ENCODE measurements at regions not wholly inside any gene's neighbourhood (a gene's known extent, or its start where the extent isn't known, plus 50 kb on each side); places are given as distances from the start of the nearest gene placed in this dataset.

DNA sequence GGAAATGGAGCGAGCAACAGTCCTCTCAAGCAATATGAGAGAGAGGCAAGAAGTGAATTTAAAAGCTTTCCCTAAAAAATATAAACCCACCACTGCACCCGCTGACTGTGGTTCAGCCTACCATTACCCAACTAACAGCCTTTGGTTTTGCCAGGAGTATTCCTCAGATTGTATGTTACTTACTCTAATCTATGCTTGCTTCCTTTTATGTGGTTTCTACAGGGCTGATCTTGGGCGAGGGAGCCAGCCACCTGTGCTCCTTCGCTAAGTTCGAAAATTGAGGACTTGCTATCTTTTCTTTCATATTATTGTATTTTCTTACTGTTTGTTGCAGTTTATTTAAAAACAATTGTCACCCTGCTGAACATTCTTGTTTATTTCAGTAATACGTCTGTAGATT, 101.1 kb downstream of the DDX53 start:
- Histone ChIP-seq H3K9me2 (ENCODE audit: insufficient read depth) (no peaks in the 10 kb centered on the region), H3K36me3 (ENCODE audit: low read depth) (no peaks in the 10 kb centered on the region), H2AFZ (no peak overlapping the region), H3K9me3 (ENCODE audit: low read depth) (no peaks in the 10 kb centered on the region), H3K27ac (no peak overlapping the region), H3K27me3 (replicated peaks; ENCODE audit: insufficient read depth) (no peaks in the 10 kb centered on the region), H3K4me3 (no peak overlapping the region), H3K79me2 (ENCODE audit: insufficient read depth) (no peaks in the 10 kb centered on the region), H4K20me1 (ENCODE audit: insufficient read depth) (no peaks in the 10 kb centered on the region), H3F3A (ENCODE audit: insufficient read depth) (no peaks in the 10 kb centered on the region), H3K9ac (no peak overlapping the region), H3K4me1 (ENCODE audit: insufficient read depth) (no peaks in the 10 kb centered on the region), H3K4me2 (ENCODE audit: unreplicated experiment) (no peak overlapping the region)
- DNase-seq: no peak
- 57 to 65% methylated on average over 6 of the region's 6 CpGs for WGBS, 2 experiments (ENCODE audit: low coverage in 1 of 2, low lambda C conversion rate in 2 of 2, missing lambda C conversion rate in 2 of 2)
- TF ChIP-seq EZH2 (IDR thresholded peaks at IDR 0.05; ENCODE audit: insufficient read depth, poor library complexity, severe bottlenecking): no peak
- no peak for TF ChIP-seq EZH2phosphoT487 (IDR thresholded peaks at IDR 0.05; ENCODE audit: insufficient read depth, low read depth)
- in situ Hi-C loops (cut with MboI): no loop called here

DNA sequence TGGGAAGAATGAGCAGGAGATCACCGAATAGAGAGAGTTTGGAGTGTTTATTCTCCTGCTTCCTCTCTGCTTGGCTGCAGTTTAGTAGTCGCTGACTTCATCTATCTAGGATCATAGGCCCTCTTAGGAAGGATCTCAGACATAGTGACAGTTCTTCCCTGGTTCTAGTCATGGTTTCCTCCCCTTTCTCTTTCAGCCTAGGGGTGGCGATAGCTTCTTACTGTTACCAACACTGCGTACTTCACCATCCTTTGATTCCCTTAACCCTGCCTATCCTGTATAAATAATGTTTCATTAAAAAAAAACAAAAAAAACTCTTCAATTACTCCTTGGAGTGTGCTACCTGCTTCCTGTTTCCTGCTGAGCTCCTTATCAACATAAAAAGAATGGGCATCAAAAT, 103.8 kb downstream of the DDX53 start:
- H3K4me1 ChIP-seq (ENCODE audit: insufficient read depth): no peaks in the 10 kb centered on the region
- no peak overlapping the region for H3K9ac ChIP-seq
- H4K20me1 ChIP-seq (ENCODE audit: insufficient read depth): no peaks in the 10 kb centered on the region
- no peaks in the 10 kb centered on the region for H3K27me3 ChIP-seq (replicated peaks; ENCODE audit: insufficient read depth)
- H3K79me2 ChIP-seq (ENCODE audit: insufficient read depth): no peaks in the 10 kb centered on the region
- no peaks in the 10 kb centered on the region for H3K9me3 ChIP-seq (ENCODE audit: low read depth)
- TF ChIP-seq EZH2 (IDR thresholded peaks at IDR 0.05; ENCODE audit: insufficient read depth, poor library complexity, severe bottlenecking) (no peak), EZH2phosphoT487 (IDR thresholded peaks at IDR 0.05; ENCODE audit: insufficient read depth, low read depth) (no peak)
- no peak overlapping the region for H3K4me3 ChIP-seq
- no peak overlapping the region for H3K27ac ChIP-seq
- no peak overlapping the region for H2AFZ ChIP-seq
- no peak for DNase-seq
- no peaks in the 10 kb centered on the region for H3F3A ChIP-seq (ENCODE audit: insufficient read depth)
- in situ Hi-C loops (cut with MboI): no loop called here
- no peaks in the 10 kb centered on the region for H3K9me2 ChIP-seq (ENCODE audit: insufficient read depth)
- H3K4me2 ChIP-seq (ENCODE audit: unreplicated experiment): no peak overlapping the region
- H3K36me3 ChIP-seq (ENCODE audit: low read depth): no peaks in the 10 kb centered on the region
- 46 to 62% methylated on average over 4 of the region's 4 CpGs for WGBS, 2 experiments (ENCODE audit: low coverage in 1 of 2, low lambda C conversion rate in 2 of 2, missing lambda C conversion rate in 2 of 2)

- WGBS, 2 experiments (ENCODE audit: low coverage in 1 of 2, low lambda C conversion rate in 2 of 2, missing lambda C conversion rate in 2 of 2): 61 to 64% methylated on average over 11 of the region's 11 CpGs
- in situ Hi-C loops (cut with MboI): no loop called here
- DNase-seq: no peak
Observed at GRCh38 chrX:23114241-23114640, 114.5 kb downstream of the DDX53 start.

DNA sequence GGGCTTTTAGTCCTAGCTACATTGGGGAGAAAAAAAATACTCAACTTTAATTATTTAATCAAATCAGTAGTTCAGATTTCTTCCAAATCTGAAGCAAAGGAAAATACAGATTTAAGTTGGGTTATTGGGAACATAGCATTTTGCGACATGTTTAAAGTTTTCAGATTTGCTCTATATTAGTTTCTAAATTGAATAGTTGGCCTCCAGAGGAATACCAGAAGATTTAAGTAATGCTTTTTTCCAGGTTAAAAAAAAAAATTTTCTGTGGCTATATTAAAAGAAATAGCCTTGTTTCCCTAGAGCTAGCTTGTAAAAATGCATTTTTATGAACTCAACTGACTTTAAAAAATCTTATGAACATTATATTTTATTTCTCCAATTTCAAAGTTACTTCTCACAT, 115.9 kb downstream of the DDX53 start:
- WGBS, 2 experiments (ENCODE audit: low coverage in 1 of 2, low lambda C conversion rate in 2 of 2, missing lambda C conversion rate in 2 of 2): 83 to 85% methylated on average over 1 of the region's 1 CpG
- H3K9me3 ChIP-seq (ENCODE audit: low read depth): no peaks in the 10 kb centered on the region

More at GRCh38 chrX:23114241-23114640, 114.5 kb downstream of the DDX53 start:
- no peak overlapping the region for H3K9ac ChIP-seq
- no peak overlapping the region for H3K4me3 ChIP-seq
- TF ChIP-seq EZH2phosphoT487 (IDR thresholded peaks at IDR 0.05; ENCODE audit: insufficient read depth, low read depth): no peak
- TF ChIP-seq EZH2 (IDR thresholded peaks at IDR 0.05; ENCODE audit: insufficient read depth, poor library complexity, severe bottlenecking): no peak
- no peaks in the 10 kb centered on the region for H3K79me2 ChIP-seq (ENCODE audit: insufficient read depth)
- H2AFZ ChIP-seq: no peak overlapping the region
- no peaks in the 10 kb centered on the region for H3K27me3 ChIP-seq (replicated peaks; ENCODE audit: insufficient read depth)
- no peaks in the 10 kb centered on the region for H3K4me1 ChIP-seq (ENCODE audit: insufficient read depth)
- no peaks in the 10 kb centered on the region for H3K9me3 ChIP-seq (ENCODE audit: low read depth)
- no peaks in the 10 kb centered on the region for H3F3A ChIP-seq (ENCODE audit: insufficient read depth)
- no peaks in the 10 kb centered on the region for H3K9me2 ChIP-seq (ENCODE audit: insufficient read depth)
- H3K27ac ChIP-seq: no peak overlapping the region
- no peaks in the 10 kb centered on the region for H3K36me3 ChIP-seq (ENCODE audit: low read depth)
- H3K4me2 ChIP-seq (ENCODE audit: unreplicated experiment): no peak overlapping the region
- no peaks in the 10 kb centered on the region for H4K20me1 ChIP-seq (ENCODE audit: insufficient read depth)

GRCh38 chrX:23118163-23118562, 118.4 kb downstream of the DDX53 start:
- Histone ChIP-seq H3F3A (ENCODE audit: insufficient read depth) (no peaks in the 10 kb centered on the region), H3K9me3 (ENCODE audit: low read depth) (no peaks in the 10 kb centered on the region), H3K9me2 (ENCODE audit: insufficient read depth) (no peaks in the 10 kb centered on the region), H2AFZ (no peak overlapping the region), H3K4me3 (no peak overlapping the region), H3K9ac (no peak overlapping the region), H3K79me2 (ENCODE audit: insufficient read depth) (no peaks in the 10 kb centered on the region), H3K36me3 (ENCODE audit: low read depth) (no peaks in the 10 kb centered on the region), H4K20me1 (ENCODE audit: insufficient read depth) (no peaks in the 10 kb centered on the region), H3K4me1 (ENCODE audit: insufficient read depth) (no peaks in the 10 kb centered on the region), H3K4me2 (ENCODE audit: unreplicated experiment) (no peak overlapping the region), H3K27ac (no peak overlapping the region), H3K27me3 (replicated peaks; ENCODE audit: insufficient read depth) (no peaks in the 10 kb centered on the region)
- 60 to 64% methylated on average over 2 of the region's 2 CpGs for WGBS, 2 experiments (ENCODE audit: low coverage in 1 of 2, low lambda C conversion rate in 2 of 2, missing lambda C conversion rate in 2 of 2)
- TF ChIP-seq EZH2 (IDR thresholded peaks at IDR 0.05; ENCODE audit: insufficient read depth, poor library complexity, severe bottlenecking) (no peak), EZH2phosphoT487 (IDR thresholded peaks at IDR 0.05; ENCODE audit: insufficient read depth, low read depth) (no peak)
- in situ Hi-C loops (cut with MboI): no loop called here
- no peak for DNase-seq

More for the DNA sequence above, 115.9 kb downstream of the DDX53 start:
- Histone ChIP-seq H3K27me3 (replicated peaks; ENCODE audit: insufficient read depth) (no peaks in the 10 kb centered on the region), H3K36me3 (ENCODE audit: low read depth) (no peaks in the 10 kb centered on the region), H3K9me2 (ENCODE audit: insufficient read depth) (no peaks in the 10 kb centered on the region), H3K79me2 (ENCODE audit: insufficient read depth) (no peaks in the 10 kb centered on the region), H3K4me2 (ENCODE audit: unreplicated experiment) (no peak overlapping the region), H3K4me3 (no peak overlapping the region), H3F3A (ENCODE audit: insufficient read depth) (no peaks in the 10 kb centered on the region), H2AFZ (no peak overlapping the region), H3K9ac (no peak overlapping the region), H4K20me1 (ENCODE audit: insufficient read depth) (no peaks in the 10 kb centered on the region), H3K27ac (no peak overlapping the region), H3K4me1 (ENCODE audit: insufficient read depth) (no peaks in the 10 kb centered on the region)
- DNase-seq: no peak
- TF ChIP-seq EZH2phosphoT487 (IDR thresholded peaks at IDR 0.05; ENCODE audit: insufficient read depth, low read depth): no peak
- TF ChIP-seq EZH2 (IDR thresholded peaks at IDR 0.05; ENCODE audit: insufficient read depth, poor library complexity, severe bottlenecking): no peak
- in situ Hi-C loops (cut with MboI): no loop called here

Measured in GM23248 (cell line).